HL-60 (cell line): ENCODE measurements at regions not wholly inside any gene's neighbourhood (a gene's known extent, or its start where the extent isn't known, plus 50 kb on each side); places are given as distances from the start of the nearest gene placed in this dataset.

ENCODE experiments used
- DNase-seq, 2 experiments: peaks; one replicate each; pipeline ENCODE4 v3.0.0-alpha.2; 2010 to 2020; ENCODE audit warnings: low read depth in 1 of 2, low spot score in 1 of 2
- H3K27ac ChIP-seq: fragments of 250-450 bp; sonication (Bioruptor Pico); replicated peaks from 2 replicates; pipeline ENCODE4 v1.5.1; 2020; ENCODE audit warnings: mild to moderate bottlenecking, moderate library complexity
- H3K27me3 ChIP-seq: fragments of 250-450 bp; sonication (Bioruptor Pico); 2 replicates; pipeline ENCODE4 v1.5.1; 2021; ENCODE audit warnings: mild to moderate bottlenecking, moderate library complexity; ENCODE audit not compliant: insufficient read depth, poor library complexity, severe bottlenecking
- H3K4me3 ChIP-seq: replicated peaks from 2 replicates; pipeline ENCODE4 v1.5.1; 2011; ENCODE audit warnings: mild to moderate bottlenecking, control low read depth, low read length; ENCODE audit not compliant: insufficient read depth
- GABPA ChIP-seq: IDR thresholded peaks from 2 replicates; pipeline ENCODE4 v1.6.1; 2012; ENCODE audit warnings: low read depth
- POLR2AphosphoS5 ChIP-seq: IDR thresholded peaks from 2 replicates; pipeline ENCODE4 v1.6.1; 2012; ENCODE audit warnings: low read depth
- SPI1 ChIP-seq: IDR thresholded peaks from 2 replicates; pipeline ENCODE4 v1.6.1; 2012; ENCODE audit warnings: low read depth, mild to moderate bottlenecking, borderline replicate concordance
- TF ChIP-seq, protein P1 (sequence below): IDR thresholded peaks from one replicate; pipeline ENCODE4 v1.5.1; 2011; ENCODE audit warnings: low read length, control low read depth, inconsistent platforms; ENCODE audit not compliant: insufficient read depth
- TF ChIP-seq, protein P2 (sequence below): IDR thresholded peaks from 2 replicates; pipeline ENCODE4 v1.6.1; 2012; ENCODE audit warnings: low read depth; ENCODE audit not compliant: insufficient replicate concordance

DNA sequence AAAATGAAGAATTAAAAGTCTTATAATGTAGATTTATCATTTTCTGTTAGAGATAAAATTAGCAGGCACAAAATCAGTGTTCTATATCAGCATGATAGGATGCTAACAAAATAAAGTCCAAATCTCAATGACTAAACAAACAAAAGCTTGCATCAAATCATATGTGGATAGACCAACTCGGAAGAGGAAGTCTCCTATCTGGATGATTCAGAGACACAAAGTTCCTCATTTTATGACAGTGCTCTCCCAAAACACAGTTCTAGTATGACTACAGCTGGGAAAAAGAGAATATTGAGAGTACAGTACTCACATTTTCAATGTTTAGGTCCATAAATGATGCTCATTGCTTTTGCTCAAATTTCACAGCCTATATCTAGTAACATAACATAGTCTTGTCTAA lies 376.1 kb upstream of the CTSO start:
- Histone ChIP-seq H3K27me3 (no peaks in the 10 kb centered on the region), H3K27ac (no peak overlapping the region), H3K4me3 (no peak overlapping the region)
- peak in 1 of 2 experiments; percentile 4 for DNase-seq
- TF ChIP-seq SPI1, result peak; percentile 88
- no peak for TF ChIP-seq GABPA
- TF ChIP-seq POLR2AphosphoS5, result no peak
- TF ChIP-seq, protein P1, sequence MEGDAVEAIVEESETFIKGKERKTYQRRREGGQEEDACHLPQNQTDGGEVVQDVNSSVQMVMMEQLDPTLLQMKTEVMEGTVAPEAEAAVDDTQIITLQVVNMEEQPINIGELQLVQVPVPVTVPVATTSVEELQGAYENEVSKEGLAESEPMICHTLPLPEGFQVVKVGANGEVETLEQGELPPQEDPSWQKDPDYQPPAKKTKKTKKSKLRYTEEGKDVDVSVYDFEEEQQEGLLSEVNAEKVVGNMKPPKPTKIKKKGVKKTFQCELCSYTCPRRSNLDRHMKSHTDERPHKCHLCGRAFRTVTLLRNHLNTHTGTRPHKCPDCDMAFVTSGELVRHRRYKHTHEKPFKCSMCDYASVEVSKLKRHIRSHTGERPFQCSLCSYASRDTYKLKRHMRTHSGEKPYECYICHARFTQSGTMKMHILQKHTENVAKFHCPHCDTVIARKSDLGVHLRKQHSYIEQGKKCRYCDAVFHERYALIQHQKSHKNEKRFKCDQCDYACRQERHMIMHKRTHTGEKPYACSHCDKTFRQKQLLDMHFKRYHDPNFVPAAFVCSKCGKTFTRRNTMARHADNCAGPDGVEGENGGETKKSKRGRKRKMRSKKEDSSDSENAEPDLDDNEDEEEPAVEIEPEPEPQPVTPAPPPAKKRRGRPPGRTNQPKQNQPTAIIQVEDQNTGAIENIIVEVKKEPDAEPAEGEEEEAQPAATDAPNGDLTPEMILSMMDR, result no peak

DNA sequence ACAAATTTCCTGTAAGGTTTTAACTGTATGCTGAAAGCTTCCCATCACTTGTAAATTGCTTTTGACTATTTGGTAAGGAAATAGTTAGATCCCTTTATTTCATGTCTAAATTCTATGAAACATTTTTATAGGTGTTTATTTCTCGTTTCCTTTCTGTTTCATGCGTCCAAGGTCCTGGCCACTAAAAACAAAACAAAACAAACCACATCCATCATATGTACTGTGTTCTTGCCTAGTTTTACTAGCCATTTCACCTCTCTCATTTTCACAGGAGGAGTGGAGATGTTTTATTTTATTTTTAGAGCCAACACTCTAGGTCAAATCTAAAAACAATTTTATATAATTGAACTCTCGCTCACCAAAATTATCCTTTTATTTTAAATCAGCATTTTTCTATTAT lies 375.2 kb upstream of the CTSO start:
- H3K4me3 ChIP-seq, result no peak overlapping the region
- H3K27ac ChIP-seq, result no peak overlapping the region

DNA sequence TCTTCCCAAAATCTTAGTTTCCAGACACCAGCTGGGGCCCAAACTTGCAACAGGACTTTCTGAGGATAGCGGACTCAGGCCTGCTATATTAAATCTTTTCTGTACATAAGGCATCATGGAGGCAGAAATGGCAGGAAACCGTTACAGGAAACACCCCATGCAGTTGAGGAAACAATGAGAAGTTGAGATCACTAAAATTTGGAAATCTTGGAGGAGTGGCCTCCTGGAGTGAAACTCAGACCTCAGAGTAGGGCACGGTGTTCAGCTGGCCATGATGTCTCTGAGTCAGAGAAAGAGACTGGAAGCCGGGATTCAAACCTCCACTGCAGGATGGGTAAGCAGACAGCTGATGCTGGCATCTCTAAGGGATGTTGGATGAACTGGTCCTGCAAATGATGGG lies 372.6 kb upstream of the CTSO start:
- TF ChIP-seq, protein P1, result no peak
- TF ChIP-seq, protein P2, sequence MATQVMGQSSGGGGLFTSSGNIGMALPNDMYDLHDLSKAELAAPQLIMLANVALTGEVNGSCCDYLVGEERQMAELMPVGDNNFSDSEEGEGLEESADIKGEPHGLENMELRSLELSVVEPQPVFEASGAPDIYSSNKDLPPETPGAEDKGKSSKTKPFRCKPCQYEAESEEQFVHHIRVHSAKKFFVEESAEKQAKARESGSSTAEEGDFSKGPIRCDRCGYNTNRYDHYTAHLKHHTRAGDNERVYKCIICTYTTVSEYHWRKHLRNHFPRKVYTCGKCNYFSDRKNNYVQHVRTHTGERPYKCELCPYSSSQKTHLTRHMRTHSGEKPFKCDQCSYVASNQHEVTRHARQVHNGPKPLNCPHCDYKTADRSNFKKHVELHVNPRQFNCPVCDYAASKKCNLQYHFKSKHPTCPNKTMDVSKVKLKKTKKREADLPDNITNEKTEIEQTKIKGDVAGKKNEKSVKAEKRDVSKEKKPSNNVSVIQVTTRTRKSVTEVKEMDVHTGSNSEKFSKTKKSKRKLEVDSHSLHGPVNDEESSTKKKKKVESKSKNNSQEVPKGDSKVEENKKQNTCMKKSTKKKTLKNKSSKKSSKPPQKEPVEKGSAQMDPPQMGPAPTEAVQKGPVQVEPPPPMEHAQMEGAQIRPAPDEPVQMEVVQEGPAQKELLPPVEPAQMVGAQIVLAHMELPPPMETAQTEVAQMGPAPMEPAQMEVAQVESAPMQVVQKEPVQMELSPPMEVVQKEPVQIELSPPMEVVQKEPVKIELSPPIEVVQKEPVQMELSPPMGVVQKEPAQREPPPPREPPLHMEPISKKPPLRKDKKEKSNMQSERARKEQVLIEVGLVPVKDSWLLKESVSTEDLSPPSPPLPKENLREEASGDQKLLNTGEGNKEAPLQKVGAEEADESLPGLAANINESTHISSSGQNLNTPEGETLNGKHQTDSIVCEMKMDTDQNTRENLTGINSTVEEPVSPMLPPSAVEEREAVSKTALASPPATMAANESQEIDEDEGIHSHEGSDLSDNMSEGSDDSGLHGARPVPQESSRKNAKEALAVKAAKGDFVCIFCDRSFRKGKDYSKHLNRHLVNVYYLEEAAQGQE, result no peak
- TF ChIP-seq POLR2AphosphoS5, result no peak
- no peak for TF ChIP-seq GABPA
- no peak for TF ChIP-seq SPI1
- no peak for DNase-seq
- Histone ChIP-seq H3K27ac (no peak overlapping the region), H3K4me3 (no peak overlapping the region), H3K27me3 (no peaks in the 10 kb centered on the region)

More for the DNA sequence above, 375.2 kb upstream of the CTSO start:
- no peak for DNase-seq
- H3K27me3 ChIP-seq, result no peaks in the 10 kb centered on the region
- TF ChIP-seq POLR2AphosphoS5 (no peak), SPI1 (no peak), GABPA (no peak)
- TF ChIP-seq, protein P1, result no peak
- TF ChIP-seq, protein P2, result no peak

DNA sequence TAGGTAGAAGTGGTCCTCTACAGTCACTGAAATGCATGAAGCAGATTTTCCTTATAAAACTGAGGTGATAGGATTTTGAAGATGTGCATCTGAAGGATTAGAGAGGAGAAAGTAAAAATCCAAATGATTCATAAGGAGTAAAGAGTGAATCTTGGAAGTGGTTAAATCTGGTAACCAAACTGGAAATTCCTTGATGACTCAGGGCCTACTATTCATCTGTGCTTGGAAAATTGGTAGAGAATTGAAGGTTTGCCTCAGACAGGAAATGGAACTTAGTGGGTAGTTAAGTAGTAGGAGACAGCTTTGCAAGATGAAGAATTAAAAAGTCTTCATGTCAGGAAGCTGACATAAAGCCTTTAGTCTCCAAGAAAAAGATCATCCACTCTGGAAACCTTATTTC lies 368.9 kb upstream of the CTSO start:
- Histone ChIP-seq H3K4me3 (no peak overlapping the region), H3K27me3 (no peaks in the 10 kb centered on the region), H3K27ac (no peak overlapping the region)
- DNase-seq, result no peak
- TF ChIP-seq, protein P2, result no peak
